Embryonic facial prominence (tissue), 1 donor: ENCODE measurements at regions not wholly inside any gene's neighbourhood (a gene's known extent, or its start where the extent isn't known, plus 50 kb on each side); places are given as distances from the start of the nearest gene placed in this dataset.

Experiments
- DNase-seq: peaks from one replicate; pipeline ENCODE4 v3.0.0-alpha.2; 2016; ENCODE audit errors: extremely low spot score

GRCh38 chr5:103346162-103346748, 87.7 kb downstream of the MACIR start:
- DNase-seq: no peak

- DNase-seq: no peak
These were observed 86.9 kb downstream of the MACIR start for GRCh38 chr5:103345461-103345860.

GRCh38 chr5:103340717-103341388, 82.3 kb downstream of the MACIR start:
- DNase-seq: no peak

- DNase-seq: no peak
These were observed 81.6 kb downstream of the MACIR start for GRCh38 chr5:103340132-103340531.

GRCh38 chr5:103336941-103337340, 78.4 kb downstream of the MACIR start:
- DNase-seq: no peak

GRCh38 chr5:103333376-103333775, 74.8 kb downstream of the MACIR start:
- no peak for DNase-seq

- DNase-seq: no peak
These were observed 72.3 kb downstream of the MACIR start for GRCh38 chr5:103330875-103331274.
